ENCODE measurements at regions not wholly inside any gene's neighbourhood (a gene's known extent, or its start where the extent isn't known, plus 50 kb on each side); places are given as distances from the start of the nearest gene placed in this dataset.

DNA sequence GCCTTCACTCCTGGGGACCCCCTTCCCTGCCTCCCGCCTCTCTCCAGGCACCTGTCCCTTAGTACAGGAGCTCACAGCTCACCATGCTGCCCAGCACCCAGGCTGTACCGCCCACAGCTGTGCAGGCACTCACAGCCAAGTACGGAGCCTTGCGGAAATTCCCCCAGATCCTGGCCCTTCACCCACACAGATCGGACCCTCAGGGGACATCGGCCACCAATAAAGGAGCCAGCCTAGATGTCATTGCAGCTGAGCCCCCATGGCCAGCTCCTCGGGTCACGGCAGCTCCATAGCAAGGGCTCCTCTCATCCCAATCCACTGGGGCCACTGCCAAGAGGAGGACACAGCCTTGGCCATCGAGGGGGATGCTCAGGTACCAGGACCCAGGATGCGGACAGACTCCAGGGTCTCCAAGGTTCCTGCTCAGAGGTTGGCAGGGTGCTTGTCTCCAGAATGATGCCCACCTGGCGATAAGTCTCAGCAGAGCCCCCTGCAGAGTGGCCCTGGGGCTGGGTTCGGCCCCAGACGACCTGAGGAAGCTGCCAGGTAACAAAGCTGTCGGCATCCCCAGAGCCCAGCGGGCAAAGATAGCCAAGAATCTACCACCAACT lies 82.3 kb downstream of the YTHDF1 start:
- Histone ChIP-seq H3K4me3 (ENCODE audit: low read depth, low read length, poor library complexity, severe bottlenecking) (no peak overlapping the region), H3K36me3 (ENCODE audit: insufficient read depth, low read length) (no peaks in the 10 kb centered on the region), H4K20me1 (ENCODE audit: insufficient read depth, low read length) (no peaks in the 10 kb centered on the region), H2AFZ (ENCODE audit: low read length) (no peak overlapping the region), H3K79me2 (ENCODE audit: insufficient read depth, low read depth, low read length) (no peaks in the 10 kb centered on the region), H3K9me2 (ENCODE audit: insufficient read depth, low read length) (no peaks in the 10 kb centered on the region), H3K9me3 (ENCODE audit: low read length) (no peaks in the 10 kb centered on the region), H3K27ac (ENCODE audit: low read depth, low read length, poor library complexity, severe bottlenecking) (no peak overlapping the region), H3K4me2 (ENCODE audit: low read length) (no peak overlapping the region), H3K4me1 (ENCODE audit: insufficient read depth, low read length, poor library complexity, severe bottlenecking) (no peaks in the 10 kb centered on the region)
- intact Hi-C loops (cut with micrococcal nuclease; ENCODE audit: unreplicated experiment): no loop called here
- no TSS peak for BruUV-seq (replicated peaks)
- no peak for DNase-seq (ENCODE audit: low spot score)
- POLR2A ChIA-PET: no interaction called here
- TF ChIP-seq EZH2phosphoT487 (IDR thresholded peaks at IDR 0.05; ENCODE audit: borderline replicate concordance, low read depth, low read length): no peak
- TF ChIP-seq, protein P1, sequence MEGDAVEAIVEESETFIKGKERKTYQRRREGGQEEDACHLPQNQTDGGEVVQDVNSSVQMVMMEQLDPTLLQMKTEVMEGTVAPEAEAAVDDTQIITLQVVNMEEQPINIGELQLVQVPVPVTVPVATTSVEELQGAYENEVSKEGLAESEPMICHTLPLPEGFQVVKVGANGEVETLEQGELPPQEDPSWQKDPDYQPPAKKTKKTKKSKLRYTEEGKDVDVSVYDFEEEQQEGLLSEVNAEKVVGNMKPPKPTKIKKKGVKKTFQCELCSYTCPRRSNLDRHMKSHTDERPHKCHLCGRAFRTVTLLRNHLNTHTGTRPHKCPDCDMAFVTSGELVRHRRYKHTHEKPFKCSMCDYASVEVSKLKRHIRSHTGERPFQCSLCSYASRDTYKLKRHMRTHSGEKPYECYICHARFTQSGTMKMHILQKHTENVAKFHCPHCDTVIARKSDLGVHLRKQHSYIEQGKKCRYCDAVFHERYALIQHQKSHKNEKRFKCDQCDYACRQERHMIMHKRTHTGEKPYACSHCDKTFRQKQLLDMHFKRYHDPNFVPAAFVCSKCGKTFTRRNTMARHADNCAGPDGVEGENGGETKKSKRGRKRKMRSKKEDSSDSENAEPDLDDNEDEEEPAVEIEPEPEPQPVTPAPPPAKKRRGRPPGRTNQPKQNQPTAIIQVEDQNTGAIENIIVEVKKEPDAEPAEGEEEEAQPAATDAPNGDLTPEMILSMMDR (conservative IDR thresholded peaks at IDR 0.05; ENCODE audit: low read length): no peak
- CTCF ChIA-PET (ENCODE audit: unreplicated experiment): no interaction called here

- intact Hi-C loops (cut with micrococcal nuclease; ENCODE audit: unreplicated experiment): no loop called here
- BruUV-seq (replicated peaks): no TSS peak
These were observed 83.0 kb downstream of the YTHDF1 start for GRCh38 chr20:63132715-63133471.

More at GRCh38 chr20:63132715-63133471, 83.0 kb downstream of the YTHDF1 start:
- TF ChIP-seq, protein P1 (conservative IDR thresholded peaks at IDR 0.05; ENCODE audit: low read length): no peak
- TF ChIP-seq EZH2phosphoT487 (IDR thresholded peaks at IDR 0.05; ENCODE audit: borderline replicate concordance, low read depth, low read length): no peak
- DNase-seq (ENCODE audit: low spot score): no peak
- Histone ChIP-seq H3K9me2 (ENCODE audit: insufficient read depth, low read length) (no peaks in the 10 kb centered on the region), H3K36me3 (ENCODE audit: insufficient read depth, low read length) (no peaks in the 10 kb centered on the region), H3K9me3 (ENCODE audit: low read length) (no peaks in the 10 kb centered on the region), H4K20me1 (ENCODE audit: insufficient read depth, low read length) (no peaks in the 10 kb centered on the region), H3K4me1 (ENCODE audit: insufficient read depth, low read length, poor library complexity, severe bottlenecking) (no peaks in the 10 kb centered on the region), H3K79me2 (ENCODE audit: insufficient read depth, low read depth, low read length) (no peaks in the 10 kb centered on the region), H2AFZ (ENCODE audit: low read length) (no peak overlapping the region), H3K27ac (ENCODE audit: low read depth, low read length, poor library complexity, severe bottlenecking) (no peak overlapping the region), H3K4me2 (ENCODE audit: low read length) (no peak overlapping the region), H3K4me3 (ENCODE audit: low read depth, low read length, poor library complexity, severe bottlenecking) (no peak overlapping the region)
- POLR2A ChIA-PET: no interaction called here
- CTCF ChIA-PET (ENCODE audit: unreplicated experiment): no interaction called here
